ENCODE measurements at regions not wholly inside any gene's neighbourhood (a gene's known extent, or its start where the extent isn't known, plus 50 kb on each side); places are given as distances from the start of the nearest gene placed in this dataset.

DNA sequence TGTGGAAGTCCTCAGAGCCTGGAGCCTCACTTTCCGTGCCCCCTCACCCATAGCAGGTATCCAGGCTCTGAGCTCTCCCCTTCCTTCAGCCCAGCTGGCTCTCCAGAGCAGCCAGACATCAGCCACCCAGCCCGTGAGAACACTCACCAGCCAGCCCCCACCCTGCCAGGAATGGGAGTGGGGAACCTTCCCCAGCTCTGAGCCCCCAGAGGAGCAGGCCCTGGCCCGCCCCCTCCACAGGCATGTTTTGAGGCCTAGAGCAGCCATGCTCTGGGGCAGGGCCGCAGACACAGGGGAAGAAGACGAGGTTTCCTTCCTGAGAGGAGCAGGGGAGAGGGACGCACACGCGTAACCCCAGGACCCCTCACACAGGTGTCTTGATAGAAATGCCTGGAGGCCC is 70.0 kb upstream of the COL13A1 start:
- TF ChIP-seq, protein P1, sequence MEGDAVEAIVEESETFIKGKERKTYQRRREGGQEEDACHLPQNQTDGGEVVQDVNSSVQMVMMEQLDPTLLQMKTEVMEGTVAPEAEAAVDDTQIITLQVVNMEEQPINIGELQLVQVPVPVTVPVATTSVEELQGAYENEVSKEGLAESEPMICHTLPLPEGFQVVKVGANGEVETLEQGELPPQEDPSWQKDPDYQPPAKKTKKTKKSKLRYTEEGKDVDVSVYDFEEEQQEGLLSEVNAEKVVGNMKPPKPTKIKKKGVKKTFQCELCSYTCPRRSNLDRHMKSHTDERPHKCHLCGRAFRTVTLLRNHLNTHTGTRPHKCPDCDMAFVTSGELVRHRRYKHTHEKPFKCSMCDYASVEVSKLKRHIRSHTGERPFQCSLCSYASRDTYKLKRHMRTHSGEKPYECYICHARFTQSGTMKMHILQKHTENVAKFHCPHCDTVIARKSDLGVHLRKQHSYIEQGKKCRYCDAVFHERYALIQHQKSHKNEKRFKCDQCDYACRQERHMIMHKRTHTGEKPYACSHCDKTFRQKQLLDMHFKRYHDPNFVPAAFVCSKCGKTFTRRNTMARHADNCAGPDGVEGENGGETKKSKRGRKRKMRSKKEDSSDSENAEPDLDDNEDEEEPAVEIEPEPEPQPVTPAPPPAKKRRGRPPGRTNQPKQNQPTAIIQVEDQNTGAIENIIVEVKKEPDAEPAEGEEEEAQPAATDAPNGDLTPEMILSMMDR (IDR thresholded peaks at IDR 0.05): no peak
- no peak for TF ChIP-seq POLR2AphosphoS5 (IDR thresholded peaks at IDR 0.05)

Data from prostate gland (tissue), 2 donors.